Panc1 (cell line): ENCODE measurements at regions not wholly inside any gene's neighbourhood (a gene's known extent, or its start where the extent isn't known, plus 50 kb on each side); places are given as distances from the start of the nearest gene placed in this dataset.
"Not testable (repeated sequence)": the region's sequence is repeated elsewhere in the genome, so short reads cannot be mapped to it uniquely, and the experiment has no call there.

ENCODE experiments used
- ATAC-seq: fragments of 200-7000 bp; cut with Tn5 transposase; 2 replicates; pipeline ENCODE4 v1.9.1; 2020; ENCODE audit warnings: mild to moderate bottlenecking, moderate library complexity
- BruUV-seq: library from RNA; stranded (reverse); fragments of 400-500 nt; replicated peaks from 2 replicates; lab custom pipeline; 2021; lab: Mats Ljungman, UMichigan
- CTCF ChIA-PET: fragments of 300-600 bp; sonication (Branson Sonifier 250); formaldehyde crosslinking; loops from one replicate; lab custom pipeline; 2022; ENCODE audit warnings: antibody characterized with exemption; lab: Charles Lee
- POLR2A ChIA-PET: fragments of 300-600 bp; sonication (Branson Sonifier 250); formaldehyde crosslinking; loops from one replicate; lab custom pipeline; 2022; ENCODE audit warnings: antibody characterized with exemption; lab: Charles Lee
- DNase-seq: peaks from one replicate; pipeline ENCODE4 v3.0.0-alpha.2; 2010; ENCODE audit warnings: low read depth, low spot score
- H3K27ac ChIP-seq: 2 replicates; pipeline ENCODE4 v1.5.1; 2011; ENCODE audit warnings: mild to moderate bottlenecking, low read length, inconsistent platforms
- H3K27me3 ChIP-seq: fragments of 200-500 bp; sonication (Bioruptor generic); 2 replicates; pipeline ENCODE4 v1.6.0; 2014; ENCODE audit warnings: low read length, inconsistent platforms; ENCODE audit not compliant: control insufficient read depth, insufficient read depth
- H3K36me3 ChIP-seq: fragments of 200-500 bp; sonication (Bioruptor generic); 2 replicates; pipeline ENCODE4 v1.5.1; 2014; ENCODE audit warnings: inconsistent platforms, mild to moderate bottlenecking, low read length, moderate library complexity; ENCODE audit not compliant: control insufficient read depth, insufficient read depth
- H3K4me1 ChIP-seq: 2 replicates; pipeline ENCODE4 v1.5.1; 2011; ENCODE audit warnings: inconsistent platforms, mild to moderate bottlenecking, low read length, moderate library complexity; ENCODE audit not compliant: control insufficient read depth, insufficient read depth
- H3K4me3 ChIP-seq, 2 experiments: 2 replicates each; pipeline ENCODE4 v1.5.1; 2011 to 2012; ENCODE audit warnings: low read depth in 2 of 2, low read length in 2 of 2, mild to moderate bottlenecking in 2 of 2, inconsistent platforms in 1 of 2, moderate library complexity in 1 of 2
- H3K9me3 ChIP-seq: fragments of 200-500 bp; sonication (Bioruptor generic); 2 replicates; pipeline ENCODE4 v1.5.1; 2014; ENCODE audit warnings: low read depth, mild to moderate bottlenecking, inconsistent platforms, low read length, moderate library complexity; ENCODE audit not compliant: control insufficient read depth, insufficient read depth
- POLR2AphosphoS5 ChIP-seq: IDR thresholded peaks from 2 replicates; pipeline ENCODE4 v1.6.1; 2012; ENCODE audit warnings: mild to moderate bottlenecking, low read depth, low read length, moderate library complexity
- SIN3A ChIP-seq: IDR thresholded peaks from 2 replicates; pipeline ENCODE4 v1.6.1; 2012; ENCODE audit warnings: low read depth, mild to moderate bottlenecking, low read length, moderate library complexity, borderline replicate concordance; ENCODE audit not compliant: insufficient read depth
- TCF7L2 ChIP-seq: IDR thresholded peaks from 2 replicates; pipeline ENCODE4 v1.6.1; 2011; ENCODE audit warnings: mild to moderate bottlenecking, low read depth, low read length, inconsistent platforms
- in situ Hi-C: cut with HindIII; loops from 2 replicates; pipeline ENCODE4 v1.10.0; 2016; ENCODE audit warnings: low sequenced_read_pairs, low pct_unique_long_range_greater_than_20kb
- intact Hi-C: fragments of 100-400 bp; cut with micrococcal nuclease; formaldehyde crosslinking; loops from one replicate; pipeline ENCODE4 v1.10.0; 2022; ENCODE audit not compliant: unreplicated experiment
- TF ChIP-seq, protein P1 (sequence below), 2 experiments: IDR thresholded peaks; 2 replicates each; pipeline ENCODE4 v1.6.1; 2011 to 2012; ENCODE audit warnings: low read depth in 2 of 2, control low read depth in 1 of 2, low read length in 1 of 2, mild to moderate bottlenecking in 1 of 2, moderate library complexity in 1 of 2; ENCODE audit not compliant: insufficient read depth in 1 of 2
- TF ChIP-seq, protein P2 (sequence below): fragments of 450-650 bp; IDR thresholded peaks from 2 replicates; pipeline ENCODE4 v1.5.1; 2017; ENCODE audit warnings: mild to moderate bottlenecking

DNA sequence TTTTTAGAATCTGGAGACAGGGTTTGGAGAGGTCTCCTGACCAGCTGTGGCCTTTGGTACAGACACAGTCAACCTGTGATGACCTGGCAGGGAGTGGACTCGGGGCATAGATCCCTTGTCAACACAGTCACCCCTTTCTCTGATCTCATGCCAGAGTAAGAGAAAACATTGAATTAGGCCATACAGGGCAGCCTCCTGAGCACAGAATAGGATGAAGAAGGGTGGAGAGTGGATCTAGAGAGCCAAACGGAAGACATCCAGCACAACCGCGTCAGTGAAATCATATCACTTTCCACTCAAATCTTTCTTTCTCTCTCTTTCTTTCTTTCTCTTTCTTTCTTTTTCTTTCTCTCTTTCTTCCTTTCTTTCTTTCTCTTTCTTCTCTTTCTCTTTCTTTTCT lies 145.9 kb upstream of the TBX3 start:
- Histone ChIP-seq H3K27me3 (no peaks in the 10 kb centered on the region), H3K4me1 (no peaks in the 10 kb centered on the region), H3K4me3 (no peak overlapping the region), H3K27ac (no peak overlapping the region), H3K9me3 (no peaks in the 10 kb centered on the region), H3K36me3 (no peaks in the 10 kb centered on the region)
- BruUV-seq, result no TSS peak
- intact Hi-C loops (no loop called here), in situ Hi-C loops (no loop called here)
- ATAC-seq, result no peak
- ChIA-PET POLR2A (no interaction called here), CTCF (no interaction called here)
- no peak for DNase-seq
- TF ChIP-seq, protein P1, sequence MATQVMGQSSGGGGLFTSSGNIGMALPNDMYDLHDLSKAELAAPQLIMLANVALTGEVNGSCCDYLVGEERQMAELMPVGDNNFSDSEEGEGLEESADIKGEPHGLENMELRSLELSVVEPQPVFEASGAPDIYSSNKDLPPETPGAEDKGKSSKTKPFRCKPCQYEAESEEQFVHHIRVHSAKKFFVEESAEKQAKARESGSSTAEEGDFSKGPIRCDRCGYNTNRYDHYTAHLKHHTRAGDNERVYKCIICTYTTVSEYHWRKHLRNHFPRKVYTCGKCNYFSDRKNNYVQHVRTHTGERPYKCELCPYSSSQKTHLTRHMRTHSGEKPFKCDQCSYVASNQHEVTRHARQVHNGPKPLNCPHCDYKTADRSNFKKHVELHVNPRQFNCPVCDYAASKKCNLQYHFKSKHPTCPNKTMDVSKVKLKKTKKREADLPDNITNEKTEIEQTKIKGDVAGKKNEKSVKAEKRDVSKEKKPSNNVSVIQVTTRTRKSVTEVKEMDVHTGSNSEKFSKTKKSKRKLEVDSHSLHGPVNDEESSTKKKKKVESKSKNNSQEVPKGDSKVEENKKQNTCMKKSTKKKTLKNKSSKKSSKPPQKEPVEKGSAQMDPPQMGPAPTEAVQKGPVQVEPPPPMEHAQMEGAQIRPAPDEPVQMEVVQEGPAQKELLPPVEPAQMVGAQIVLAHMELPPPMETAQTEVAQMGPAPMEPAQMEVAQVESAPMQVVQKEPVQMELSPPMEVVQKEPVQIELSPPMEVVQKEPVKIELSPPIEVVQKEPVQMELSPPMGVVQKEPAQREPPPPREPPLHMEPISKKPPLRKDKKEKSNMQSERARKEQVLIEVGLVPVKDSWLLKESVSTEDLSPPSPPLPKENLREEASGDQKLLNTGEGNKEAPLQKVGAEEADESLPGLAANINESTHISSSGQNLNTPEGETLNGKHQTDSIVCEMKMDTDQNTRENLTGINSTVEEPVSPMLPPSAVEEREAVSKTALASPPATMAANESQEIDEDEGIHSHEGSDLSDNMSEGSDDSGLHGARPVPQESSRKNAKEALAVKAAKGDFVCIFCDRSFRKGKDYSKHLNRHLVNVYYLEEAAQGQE (IDR thresholded peaks at IDR 0.05; ENCODE audit: insufficient read depth in 1 of 2, low read depth in 2 of 2, low read length in 1 of 2), result no peak
- TF ChIP-seq POLR2AphosphoS5, result no peak
- no peak for TF ChIP-seq TCF7L2
- TF ChIP-seq SIN3A, result no peak
- TF ChIP-seq, protein P2, sequence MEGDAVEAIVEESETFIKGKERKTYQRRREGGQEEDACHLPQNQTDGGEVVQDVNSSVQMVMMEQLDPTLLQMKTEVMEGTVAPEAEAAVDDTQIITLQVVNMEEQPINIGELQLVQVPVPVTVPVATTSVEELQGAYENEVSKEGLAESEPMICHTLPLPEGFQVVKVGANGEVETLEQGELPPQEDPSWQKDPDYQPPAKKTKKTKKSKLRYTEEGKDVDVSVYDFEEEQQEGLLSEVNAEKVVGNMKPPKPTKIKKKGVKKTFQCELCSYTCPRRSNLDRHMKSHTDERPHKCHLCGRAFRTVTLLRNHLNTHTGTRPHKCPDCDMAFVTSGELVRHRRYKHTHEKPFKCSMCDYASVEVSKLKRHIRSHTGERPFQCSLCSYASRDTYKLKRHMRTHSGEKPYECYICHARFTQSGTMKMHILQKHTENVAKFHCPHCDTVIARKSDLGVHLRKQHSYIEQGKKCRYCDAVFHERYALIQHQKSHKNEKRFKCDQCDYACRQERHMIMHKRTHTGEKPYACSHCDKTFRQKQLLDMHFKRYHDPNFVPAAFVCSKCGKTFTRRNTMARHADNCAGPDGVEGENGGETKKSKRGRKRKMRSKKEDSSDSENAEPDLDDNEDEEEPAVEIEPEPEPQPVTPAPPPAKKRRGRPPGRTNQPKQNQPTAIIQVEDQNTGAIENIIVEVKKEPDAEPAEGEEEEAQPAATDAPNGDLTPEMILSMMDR, result no peak

DNA sequence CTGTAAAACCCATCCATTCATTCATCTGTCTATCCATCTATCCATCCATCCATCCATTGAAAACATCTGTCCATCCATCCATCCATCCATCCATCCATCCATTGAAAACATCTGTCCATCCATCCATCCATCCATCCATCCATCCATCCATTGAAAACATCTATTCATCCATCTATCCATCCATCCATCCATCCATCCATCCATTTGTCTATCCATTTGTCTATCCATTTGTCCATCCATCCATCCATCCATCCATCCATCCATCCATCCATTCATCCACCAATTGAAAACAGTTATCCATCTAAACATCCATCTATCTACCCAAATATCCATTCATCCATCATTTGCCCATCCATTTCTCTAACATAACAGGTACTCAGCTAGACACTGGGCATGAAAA lies 145.3 kb upstream of the TBX3 start:
- H3K4me1 ChIP-seq, BruUV-seq, CTCF ChIA-PET, H3K27me3 ChIP-seq, H3K9me3 ChIP-seq, intact Hi-C loops, DNase-seq, H3K27ac ChIP-seq, H3K36me3 ChIP-seq, H3K4me3 ChIP-seq, ATAC-seq, in situ Hi-C loops, POLR2A ChIA-PET: not testable (repeated sequence)

DNA sequence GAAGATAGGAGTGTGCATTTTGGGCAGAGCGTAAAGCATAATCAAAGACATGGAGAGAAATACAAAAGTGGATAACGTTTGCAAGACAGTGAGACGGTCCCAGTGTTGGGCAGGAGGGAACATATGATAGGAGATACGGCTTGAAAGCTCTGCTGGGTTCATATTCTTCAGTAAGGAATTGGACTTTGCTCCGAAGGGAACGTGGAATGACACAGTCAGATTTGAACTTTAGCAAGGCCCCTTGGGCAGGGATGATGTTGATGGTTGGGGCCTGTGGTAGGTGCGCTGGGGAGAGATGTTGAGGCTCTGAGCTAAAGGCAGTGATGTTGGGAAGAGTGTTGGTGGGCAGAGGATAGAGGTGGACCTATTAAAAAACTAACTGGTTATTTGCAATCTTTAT lies 143.5 kb upstream of the TBX3 start:
- H3K9me3 ChIP-seq, result no peaks in the 10 kb centered on the region
- TF ChIP-seq TCF7L2 (no peak), SIN3A (no peak), POLR2AphosphoS5 (no peak)
- TF ChIP-seq, protein P1 (IDR thresholded peaks at IDR 0.05; ENCODE audit: insufficient read depth in 1 of 2, low read depth in 2 of 2, low read length in 1 of 2), result no peak
- TF ChIP-seq, protein P2, result no peak
- intact Hi-C loops, result no loop called here
- DNase-seq, result no peak
- in situ Hi-C loops, result no loop called here
- POLR2A ChIA-PET, result no interaction called here
- no peaks in the 10 kb centered on the region for H3K27me3 ChIP-seq
- no peaks in the 10 kb centered on the region for H3K4me1 ChIP-seq
- ATAC-seq, result no peak
- H3K36me3 ChIP-seq, result no peaks in the 10 kb centered on the region
- no peak overlapping the region for H3K27ac ChIP-seq
- H3K4me3 ChIP-seq, result no peak overlapping the region
- no TSS peak for BruUV-seq
- CTCF ChIA-PET, result no interaction called here
